GM23338 (cell line): ENCODE measurements at regions not wholly inside any gene's neighbourhood (a gene's known extent, or its start where the extent isn't known, plus 50 kb on each side); places are given as distances from the start of the nearest gene placed in this dataset.

Experiments
- ATAC-seq: fragments of 200-7000 bp; cut with Tn5 transposase; 3 replicates; pipeline ENCODE4 v1.9.1; 2020
- DNase-seq: peaks from one replicate; pipeline ENCODE4 v3.0.0-alpha.2; 2015; ENCODE audit warnings: low spot score
- H2AFZ ChIP-seq: fragments of 200-600 bp; sonication (generic); 2 replicates; pipeline ENCODE4 v1.8.0; 2016; ENCODE audit warnings: antibody characterized with exemption, mild to moderate bottlenecking, moderate library complexity
- H3F3A ChIP-seq: fragments of 200-600 bp; sonication (generic); replicated peaks from 2 replicates; pipeline ENCODE4 v1.8.0; 2017; ENCODE audit warnings: antibody characterized with exemption, mixed run types, low read depth
- H3K27ac ChIP-seq: fragments of 200-600 bp; sonication (generic); 2 replicates; pipeline ENCODE4 v1.6.1; 2016; ENCODE audit warnings: low read depth
- H3K27me3 ChIP-seq: fragments of 200-600 bp; sonication (generic); 2 replicates; pipeline ENCODE4 v1.8.0; 2016; ENCODE audit warnings: mild to moderate bottlenecking, mixed run types, moderate library complexity; ENCODE audit not compliant: insufficient read depth
- H3K36me3 ChIP-seq: fragments of 200-600 bp; sonication (generic); 2 replicates; pipeline ENCODE4 v1.8.0; 2016; ENCODE audit warnings: mild to moderate bottlenecking; ENCODE audit not compliant: insufficient read depth
- H3K4me1 ChIP-seq: fragments of 200-600 bp; sonication (generic); 2 replicates; pipeline ENCODE4 v1.8.0; 2016; ENCODE audit warnings: mild to moderate bottlenecking, moderate library complexity; ENCODE audit not compliant: insufficient read depth
- H3K4me2 ChIP-seq: fragments of 200-600 bp; sonication (generic); 2 replicates; pipeline ENCODE4 v1.7.1; 2017; ENCODE audit warnings: mixed run types
- H3K4me3 ChIP-seq: fragments of 200-600 bp; sonication (generic); 2 replicates; pipeline ENCODE4 v1.6.1; 2016; ENCODE audit warnings: mixed run types
- H3K79me2 ChIP-seq: fragments of 200-600 bp; sonication (generic); replicated peaks from 2 replicates; pipeline ENCODE4 v1.8.0; 2017; ENCODE audit warnings: mild to moderate bottlenecking; ENCODE audit not compliant: insufficient read depth
- H3K9me2 ChIP-seq: fragments of 200-600 bp; sonication (generic); 2 replicates; pipeline ENCODE4 v1.8.0; 2017; ENCODE audit not compliant: insufficient read depth
- H4K20me1 ChIP-seq: fragments of 200-600 bp; sonication (generic); replicated peaks from 2 replicates; pipeline ENCODE4 v1.8.0; 2017; ENCODE audit warnings: mild to moderate bottlenecking; ENCODE audit not compliant: insufficient read depth
- H3K27ac Mint-ChIP-seq: 2 replicates; pipeline ENCODE4 v1.8.0; 2020; ENCODE audit warnings: inconsistent platforms, mild to moderate bottlenecking, moderate library complexity, mixed read lengths
- H3K27me3 Mint-ChIP-seq: 3 replicates; pipeline ENCODE4 v1.8.0; 2022; ENCODE audit warnings: low read depth, mild to moderate bottlenecking, moderate library complexity, mixed read lengths, inconsistent platforms; ENCODE audit not compliant: insufficient read depth, poor library complexity
- H3K36me3 Mint-ChIP-seq: 3 replicates; pipeline ENCODE4 v1.8.0; 2021; ENCODE audit warnings: low read depth, mild to moderate bottlenecking, inconsistent platforms, moderate library complexity, mixed read lengths
- H3K4me1 Mint-ChIP-seq: 3 replicates; pipeline ENCODE4 v1.8.0; 2020; ENCODE audit warnings: mild to moderate bottlenecking, inconsistent platforms, mixed read lengths
- H3K4me3 Mint-ChIP-seq: 3 replicates; pipeline ENCODE4 v1.8.0; 2021; ENCODE audit warnings: moderate library complexity, mild to moderate bottlenecking, inconsistent platforms, mixed read lengths
- H3K9me3 Mint-ChIP-seq: 3 replicates; pipeline ENCODE4 v1.8.0; 2020; ENCODE audit warnings: moderate library complexity, mild to moderate bottlenecking, inconsistent platforms, mixed read lengths
- CREB1 ChIP-seq: fragments of 250-450 bp; sonication (Bioruptor Pico); IDR thresholded peaks from 2 replicates; pipeline ENCODE4 v1.5.0; 2020; ENCODE audit warnings: low read depth, mild to moderate bottlenecking, moderate library complexity
- CTCF ChIP-seq, 2 experiments: fragments of 200-600 bp in 1 of 2; sonication (generic) in 1 of 2; conservative IDR thresholded peaks; 2 replicates each; pipeline versions ENCODE4 v1.5.1 to v1.6.1; 2016 to 2017; ENCODE audit warnings: antibody characterized with exemption in 2 of 2, low read depth in 2 of 2, mild to moderate bottlenecking in 2 of 2, moderate library complexity in 1 of 2
- ETS1 ChIP-seq: IDR thresholded peaks from 2 replicates; pipeline ENCODE4 v1.6.1; 2016; ENCODE audit warnings: antibody characterized with exemption
- EZH2 ChIP-seq: fragments of 200-600 bp; sonication (generic); IDR thresholded peaks from one replicate; pipeline ENCODE4 v1.8.0; 2017; ENCODE audit warnings: antibody characterized with exemption, mild to moderate bottlenecking, low read depth; ENCODE audit not compliant: unreplicated experiment
- EZH2phosphoT487 ChIP-seq: fragments of 200-600 bp; sonication (generic); IDR thresholded peaks from one replicate; pipeline ENCODE4 v1.8.1; 2018; ENCODE audit warnings: antibody characterized with exemption; ENCODE audit not compliant: unreplicated experiment
- JUNB ChIP-seq: IDR thresholded peaks from one replicate; pipeline ENCODE4 v1.6.1; 2016; ENCODE audit warnings: antibody characterized with exemption; ENCODE audit not compliant: unreplicated experiment
- NANOG ChIP-seq: IDR thresholded peaks from 2 replicates; pipeline ENCODE4 v1.6.1; 2016; ENCODE audit warnings: antibody characterized with exemption, borderline replicate concordance
- POLR2AphosphoS5 ChIP-seq: IDR thresholded peaks from 2 replicates; pipeline ENCODE4 v1.6.1; 2016; ENCODE audit warnings: antibody characterized with exemption, low read depth
- REST ChIP-seq: IDR thresholded peaks from one replicate; pipeline ENCODE4 v1.6.1; 2018; ENCODE audit warnings: antibody characterized with exemption; ENCODE audit not compliant: unreplicated experiment
- STAT1 ChIP-seq: IDR thresholded peaks from one replicate; pipeline ENCODE4 v1.6.1; 2016; ENCODE audit warnings: antibody characterized with exemption; ENCODE audit not compliant: unreplicated experiment
- ZNF114 ChIP-seq: fragments of 250-450 bp; sonication (Bioruptor Pico); IDR thresholded peaks from 2 replicates; pipeline ENCODE4 v1.5.0; 2020; ENCODE audit warnings: mild to moderate bottlenecking, moderate library complexity
- ZNF331 ChIP-seq: fragments of 250-450 bp; sonication (Bioruptor Pico); IDR thresholded peaks from 2 replicates; pipeline ENCODE4 v1.5.0; 2020; ENCODE audit warnings: low read depth, mild to moderate bottlenecking, moderate library complexity
- ZNF462 ChIP-seq: fragments of 250-450 bp; sonication (Bioruptor Pico); IDR thresholded peaks from 2 replicates; pipeline ENCODE4 v1.5.0; 2020; ENCODE audit warnings: mild to moderate bottlenecking, moderate library complexity

GRCh38 chr3:176399193-176399592, 798.1 kb downstream of the TBL1XR1 start:
- no peaks in the 10 kb centered on the region for H3K4me1 ChIP-seq
- no peaks in the 10 kb centered on the region for H3F3A ChIP-seq
- H3K4me2 ChIP-seq = no peak overlapping the region
- no peak overlapping the region for H2AFZ ChIP-seq
- H3K79me2 ChIP-seq = no peaks in the 10 kb centered on the region
- peaks cover 4% of the 10 kb centered on the region; the same call in 1 of the 2 replicates for H3K36me3 ChIP-seq
- Mint-ChIP-seq H3K27ac (no peak overlapping the region), H3K4me3 (no peak overlapping the region), H3K27me3 (no peaks in the 10 kb centered on the region), H3K9me3 (peaks cover 4% of the 10 kb centered on the region; the same call in 1 of the 3 replicates), H3K36me3 (peaks cover 10% of the 10 kb centered on the region; the same call in 1 of the 3 replicates), H3K4me1 (no peaks in the 10 kb centered on the region; the same call in 2 of the 3 replicates)
- no peak for TF ChIP-seq EZH2
- TF ChIP-seq NANOG = no peak
- TF ChIP-seq ZNF462 (CRISPR knock-in tag) = no peak
- no peak for TF ChIP-seq EZH2phosphoT487
- no peak for TF ChIP-seq ZNF331
- no peak for TF ChIP-seq ETS1
- no peak for TF ChIP-seq REST
- TF ChIP-seq POLR2AphosphoS5 = no peak
- no peak for TF ChIP-seq CREB1
- no peak for TF ChIP-seq STAT1
- TF ChIP-seq ZNF114 = no peak
- no peak for TF ChIP-seq CTCF (conservative IDR thresholded peaks at IDR 0.05; ENCODE audit: low read depth in 2 of 2)
- no peak for TF ChIP-seq JUNB
- H3K4me3 ChIP-seq = no peak overlapping the region
- no peak for ATAC-seq
- no peaks in the 10 kb centered on the region; the same call in 1 of the 2 replicates for H4K20me1 ChIP-seq
- no peak overlapping the region for H3K27ac ChIP-seq
- no peaks in the 10 kb centered on the region for H3K27me3 ChIP-seq
- 0 out of 2 replicates have a peak, but pooled peaks cover 2% of the 10 kb centered on the region for H3K9me2 ChIP-seq
- no peak for DNase-seq
